Esophagus muscularis mucosa (tissue), 4 donors: ENCODE measurements at regions not wholly inside any gene's neighbourhood (a gene's known extent, or its start where the extent isn't known, plus 50 kb on each side); places are given as distances from the start of the nearest gene placed in this dataset.

Experiments used
- EP300 ChIP-seq: sonication (generic); formaldehyde crosslinking; IDR thresholded peaks from one replicate; pipeline ENCODE4 v1.6.1; 2017; ENCODE audit warnings: antibody characterized with exemption
- POLR2AphosphoS5 ChIP-seq, 2 donors: sonication (generic); formaldehyde crosslinking; IDR thresholded peaks; one replicate each; pipeline ENCODE4 v1.6.1; 2017; ENCODE audit warnings: antibody characterized with exemption in 2 of 2
- TF ChIP-seq, protein P1 (sequence below), 3 experiments: fragments of 200-600 bp in 2 of 3; fragments of 450-650 bp in 1 of 3; sonication (generic) in 2 of 3; IDR thresholded peaks; one replicate each; pipeline ENCODE4 v1.5.1; 2017 to 2019; ENCODE audit warnings: antibody characterized with exemption in 3 of 3, mild to moderate bottlenecking in 2 of 3, moderate library complexity in 1 of 3

DNA sequence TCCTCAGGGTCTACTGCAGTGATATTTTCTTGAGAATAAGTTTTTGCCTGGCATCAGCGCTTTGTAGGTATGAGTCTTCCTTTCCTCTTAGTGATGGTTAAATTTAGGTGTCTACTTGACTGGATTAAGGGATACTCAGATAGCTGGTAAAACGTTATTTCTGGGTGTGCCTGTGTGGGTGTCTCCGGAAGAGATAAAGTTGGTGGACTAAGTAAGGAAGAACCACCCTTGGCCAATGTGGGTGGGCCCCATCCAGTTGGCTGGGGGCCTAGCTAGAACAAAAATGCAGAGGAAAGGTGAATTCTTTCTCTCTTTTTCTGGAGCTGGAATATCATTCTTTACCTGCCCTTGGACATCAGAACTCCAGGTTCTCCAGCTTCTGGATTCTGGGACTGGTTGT lies 138.8 kb downstream of the ADCYAP1R1 start:
- TF ChIP-seq POLR2AphosphoS5 (IDR thresholded peaks at IDR 0.05): no peak
- TF ChIP-seq, protein P1, sequence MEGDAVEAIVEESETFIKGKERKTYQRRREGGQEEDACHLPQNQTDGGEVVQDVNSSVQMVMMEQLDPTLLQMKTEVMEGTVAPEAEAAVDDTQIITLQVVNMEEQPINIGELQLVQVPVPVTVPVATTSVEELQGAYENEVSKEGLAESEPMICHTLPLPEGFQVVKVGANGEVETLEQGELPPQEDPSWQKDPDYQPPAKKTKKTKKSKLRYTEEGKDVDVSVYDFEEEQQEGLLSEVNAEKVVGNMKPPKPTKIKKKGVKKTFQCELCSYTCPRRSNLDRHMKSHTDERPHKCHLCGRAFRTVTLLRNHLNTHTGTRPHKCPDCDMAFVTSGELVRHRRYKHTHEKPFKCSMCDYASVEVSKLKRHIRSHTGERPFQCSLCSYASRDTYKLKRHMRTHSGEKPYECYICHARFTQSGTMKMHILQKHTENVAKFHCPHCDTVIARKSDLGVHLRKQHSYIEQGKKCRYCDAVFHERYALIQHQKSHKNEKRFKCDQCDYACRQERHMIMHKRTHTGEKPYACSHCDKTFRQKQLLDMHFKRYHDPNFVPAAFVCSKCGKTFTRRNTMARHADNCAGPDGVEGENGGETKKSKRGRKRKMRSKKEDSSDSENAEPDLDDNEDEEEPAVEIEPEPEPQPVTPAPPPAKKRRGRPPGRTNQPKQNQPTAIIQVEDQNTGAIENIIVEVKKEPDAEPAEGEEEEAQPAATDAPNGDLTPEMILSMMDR (IDR thresholded peaks at IDR 0.05): no peak
- TF ChIP-seq EP300: no peak
